Kidney (tissue), 13 donors: ENCODE measurements at regions not wholly inside any gene's neighbourhood (a gene's known extent, or its start where the extent isn't known, plus 50 kb on each side); places are given as distances from the start of the nearest gene placed in this dataset.

Source experiments
- DNase-seq, 5 donors: peaks; one replicate each; pipeline ENCODE4 v3.0.0-alpha.2; 2013 to 2020
- FAIRE-seq: peaks from 2 replicates; lab custom pipeline; 2012; peaks lifted over from hg19 to GRCh38; lab: Jason Lieb, UNC
- H3K27ac ChIP-seq, 2 donors: one replicate each; pipeline ENCODE4 v1.7.0; 2013; ENCODE audit warnings: low read depth in 2 of 2, low read length in 2 of 2, inconsistent platforms in 1 of 2
- H3K27me3 ChIP-seq: one replicate; pipeline ENCODE4 v1.7.1; 2013; ENCODE audit warnings: low read length, inconsistent platforms; ENCODE audit not compliant: control insufficient read depth, insufficient read depth
- H3K36me3 ChIP-seq, 3 donors: one replicate each; pipeline versions ENCODE4 v1.7.0 to v1.7.1; 2013; ENCODE audit warnings: low read length in 3 of 3, control low read depth in 1 of 3, inconsistent platforms in 1 of 3; ENCODE audit not compliant: insufficient read depth in 3 of 3, control insufficient read depth in 2 of 3
- H3K4me1 ChIP-seq, 3 donors: one replicate each; pipeline versions ENCODE4 v1.7.0 to v1.7.1; 2013; ENCODE audit warnings: low read length in 3 of 3, inconsistent platforms in 1 of 3, low read depth in 1 of 3; ENCODE audit not compliant: control insufficient read depth in 2 of 3, insufficient read depth in 2 of 3
- H3K4me3 ChIP-seq, 3 donors: one replicate each; pipeline versions ENCODE4 v1.7.0 to v1.8.1; 2013; ENCODE audit warnings: low read length in 3 of 3, control low read depth in 1 of 3, inconsistent platforms in 1 of 3
- H3K9ac ChIP-seq, 3 donors: one replicate each; pipeline versions ENCODE4 v1.7.0 to v1.7.1; 2013; ENCODE audit warnings: low read length in 3 of 3, control low read depth in 1 of 3, inconsistent platforms in 1 of 3
- H3K9me3 ChIP-seq, 3 donors: one replicate each; pipeline versions ENCODE4 v1.7.0 to v1.7.1; 2013; ENCODE audit warnings: low read length in 3 of 3, control low read depth in 1 of 3, inconsistent platforms in 1 of 3; ENCODE audit not compliant: control insufficient read depth in 2 of 3, insufficient read depth in 1 of 3
- intact Hi-C: fragments of 100-400 bp; cut with DNase I; formaldehyde crosslinking; loops from one replicate; pipeline ENCODE4 v1.11.1; 2022
- TF ChIP-seq, protein P1 (sequence below): IDR thresholded peaks from 3 replicates; pipeline ENCODE4 v1.5.1; 2012; ENCODE audit warnings: mild to moderate bottlenecking, moderate library complexity, borderline replicate concordance; ENCODE audit not compliant: insufficient read depth; ENCODE audit errors: extremely low read depth
- donor health status: control.
- donor health status: control.
- donor health status: control.
- donor health status: control.
- donor health status: control.
- donor health status: DM: yes; HTN: yes; CAD: no.
- donor health status: Normal renal cell carcinoma (clear cell type).

DNA sequence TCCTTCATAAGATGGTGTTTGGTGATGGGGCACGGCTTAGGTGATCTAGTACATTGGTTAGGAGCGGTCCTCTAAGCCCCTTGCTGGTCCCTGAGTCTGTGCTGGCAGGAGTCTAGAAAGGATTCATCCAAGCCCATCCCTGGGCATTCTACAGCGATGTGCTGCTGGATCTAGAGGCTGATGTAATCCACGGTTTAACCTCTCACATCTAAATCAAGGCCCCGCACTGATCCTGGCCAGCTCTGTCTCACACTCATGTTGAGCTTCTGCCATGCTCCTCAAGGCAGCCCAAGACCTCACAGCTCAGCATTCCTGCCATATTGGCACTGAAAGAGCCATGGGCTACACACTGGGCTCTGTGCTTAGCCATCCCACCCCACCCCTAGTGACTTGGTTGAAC, 664.8 kb downstream of the STK39 start:
- intact Hi-C loops: no loop called here
- no peak overlapping the region for H3K27ac ChIP-seq
- no peak overlapping the region for H3K4me3 ChIP-seq
- H3K4me1 ChIP-seq: no peaks in the 10 kb centered on the region
- H3K9ac ChIP-seq: no peak overlapping the region
- DNase-seq (no peak), FAIRE-seq (no peak)
- no peaks in the 10 kb centered on the region for H3K27me3 ChIP-seq
- TF ChIP-seq, protein P1, sequence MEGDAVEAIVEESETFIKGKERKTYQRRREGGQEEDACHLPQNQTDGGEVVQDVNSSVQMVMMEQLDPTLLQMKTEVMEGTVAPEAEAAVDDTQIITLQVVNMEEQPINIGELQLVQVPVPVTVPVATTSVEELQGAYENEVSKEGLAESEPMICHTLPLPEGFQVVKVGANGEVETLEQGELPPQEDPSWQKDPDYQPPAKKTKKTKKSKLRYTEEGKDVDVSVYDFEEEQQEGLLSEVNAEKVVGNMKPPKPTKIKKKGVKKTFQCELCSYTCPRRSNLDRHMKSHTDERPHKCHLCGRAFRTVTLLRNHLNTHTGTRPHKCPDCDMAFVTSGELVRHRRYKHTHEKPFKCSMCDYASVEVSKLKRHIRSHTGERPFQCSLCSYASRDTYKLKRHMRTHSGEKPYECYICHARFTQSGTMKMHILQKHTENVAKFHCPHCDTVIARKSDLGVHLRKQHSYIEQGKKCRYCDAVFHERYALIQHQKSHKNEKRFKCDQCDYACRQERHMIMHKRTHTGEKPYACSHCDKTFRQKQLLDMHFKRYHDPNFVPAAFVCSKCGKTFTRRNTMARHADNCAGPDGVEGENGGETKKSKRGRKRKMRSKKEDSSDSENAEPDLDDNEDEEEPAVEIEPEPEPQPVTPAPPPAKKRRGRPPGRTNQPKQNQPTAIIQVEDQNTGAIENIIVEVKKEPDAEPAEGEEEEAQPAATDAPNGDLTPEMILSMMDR: no peak
- no peaks in the 10 kb centered on the region for H3K36me3 ChIP-seq
- no peaks in the 10 kb centered on the region for H3K9me3 ChIP-seq

DNA sequence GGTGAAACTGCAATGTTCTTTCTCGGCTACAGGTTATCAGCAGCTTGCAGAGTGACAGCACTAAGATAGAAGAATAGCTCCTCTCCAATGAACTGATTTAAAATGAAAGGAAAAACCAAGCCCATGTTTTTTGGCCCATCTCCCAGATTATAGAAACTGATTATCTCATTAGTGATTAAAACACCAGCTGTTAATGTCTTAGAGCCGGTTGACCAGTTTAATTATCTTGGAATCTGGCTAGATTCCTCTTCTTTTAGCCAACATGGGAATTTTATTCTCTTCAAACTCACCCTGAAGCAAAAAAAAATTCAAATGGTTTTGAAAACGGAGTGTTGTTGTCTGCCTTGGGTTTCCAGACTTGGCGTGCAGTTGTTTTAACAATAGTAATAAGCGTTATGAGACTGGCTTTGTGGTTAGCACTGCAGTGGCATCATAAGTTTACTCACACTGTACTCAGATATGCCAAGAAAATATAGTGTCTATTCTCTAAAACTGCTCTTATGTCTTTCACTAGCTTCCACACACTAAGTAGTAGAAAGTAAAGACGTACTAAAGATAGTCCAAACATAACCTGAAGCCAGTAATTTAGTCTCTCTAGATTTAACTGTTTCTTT, 665.3 kb downstream of the STK39 start:
- no peak overlapping the region for H3K27ac ChIP-seq
- DNase-seq (no peak), FAIRE-seq (no peak)
- H3K36me3 ChIP-seq: no peaks in the 10 kb centered on the region
- no peak overlapping the region for H3K9ac ChIP-seq
- TF ChIP-seq, protein P1: no peak
- no peak overlapping the region for H3K4me3 ChIP-seq
- no peaks in the 10 kb centered on the region for H3K27me3 ChIP-seq
- no peaks in the 10 kb centered on the region for H3K9me3 ChIP-seq
- intact Hi-C loops: no loop called here
- H3K4me1 ChIP-seq: no peaks in the 10 kb centered on the region

DNA sequence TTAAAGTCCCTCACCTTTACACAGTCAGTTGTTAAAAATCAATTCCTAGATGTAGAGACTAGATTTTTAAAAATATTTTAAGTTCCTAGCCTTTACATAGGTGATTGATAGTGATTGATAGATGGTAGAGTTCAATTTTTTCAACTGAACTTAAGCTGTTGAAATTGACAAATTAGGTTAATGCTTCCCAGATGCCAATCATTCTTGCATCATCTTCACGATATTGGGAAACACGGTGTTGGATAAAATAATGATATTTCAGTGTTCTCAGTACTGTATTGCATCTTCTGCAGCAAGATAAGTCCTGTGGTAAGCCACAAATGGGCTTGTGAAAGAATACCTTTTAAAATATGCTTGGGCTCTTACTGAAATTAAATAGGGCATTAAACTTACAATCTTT, 667.6 kb downstream of the STK39 start:
- Histone ChIP-seq H3K9ac (no peak overlapping the region), H3K9me3 (no peaks in the 10 kb centered on the region), H3K27me3 (no peaks in the 10 kb centered on the region), H3K4me1 (no peaks in the 10 kb centered on the region), H3K4me3 (no peak overlapping the region), H3K27ac (no peak overlapping the region), H3K36me3 (no peaks in the 10 kb centered on the region)
- DNase-seq (no peak), FAIRE-seq (no peak)
- TF ChIP-seq, protein P1: no peak
- intact Hi-C loops: no loop called here

DNA sequence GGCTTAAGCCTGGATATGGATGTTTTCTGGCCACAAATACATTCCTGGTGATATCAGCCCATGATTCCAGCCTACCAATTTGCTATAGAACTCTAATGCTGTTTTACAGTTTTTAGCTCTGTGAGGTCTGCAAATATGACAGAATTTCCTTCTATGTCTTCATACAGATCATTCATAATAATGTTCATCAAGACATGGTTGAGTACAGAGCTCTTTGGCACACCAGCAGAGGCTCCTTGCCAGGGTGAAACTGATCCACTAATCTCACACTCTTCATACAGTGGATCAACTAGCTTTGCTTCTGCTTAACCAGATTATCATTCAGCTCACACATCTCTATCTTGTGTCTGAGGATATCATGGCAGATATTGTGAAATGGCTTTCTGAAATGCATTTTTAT, 672.1 kb downstream of the STK39 start:
- intact Hi-C loops: no loop called here
- TF ChIP-seq, protein P1: no peak
- Histone ChIP-seq H3K27ac (no peak overlapping the region), H3K4me1 (no peaks in the 10 kb centered on the region), H3K9me3 (no peaks in the 10 kb centered on the region), H3K36me3 (no peaks in the 10 kb centered on the region), H3K4me3 (no peak overlapping the region), H3K9ac (no peak overlapping the region), H3K27me3 (no peaks in the 10 kb centered on the region)
- DNase-seq (no peak), FAIRE-seq (no peak)
